SK-N-MC (cell line): ENCODE measurements at regions not wholly inside any gene's neighbourhood (a gene's known extent, or its start where the extent isn't known, plus 50 kb on each side); places are given as distances from the start of the nearest gene placed in this dataset.

Source experiments
- DNase-seq: peaks from one replicate; pipeline ENCODE4 v3.0.0-alpha.2; 2011; ENCODE audit warnings: low read depth, low spot score
- H3K27ac ChIP-seq: fragments of 200-600 bp; sonication (generic); 2 replicates; pipeline ENCODE4 v1.5.1; 2016; ENCODE audit warnings: mixed run types
- H3K36me3 ChIP-seq: fragments of 200-600 bp; sonication (generic); 2 replicates; pipeline ENCODE4 v1.6.1; 2017; ENCODE audit warnings: antibody characterized with exemption, low read length, mixed read lengths; ENCODE audit not compliant: insufficient read depth
- H3K4me3 ChIP-seq: fragments of 200-600 bp; sonication (generic); 2 replicates; pipeline ENCODE4 v1.5.1; 2016
- H3K9ac ChIP-seq: fragments of 200-600 bp; sonication (generic); 2 replicates; pipeline ENCODE4 v1.8.0; 2017; ENCODE audit warnings: mixed run types, mixed read lengths; ENCODE audit not compliant: insufficient read length
- H3K9me3 ChIP-seq: fragments of 200-600 bp; sonication (generic); 2 replicates; pipeline ENCODE4 v1.6.1; 2017; ENCODE audit warnings: low read depth, mild to moderate bottlenecking, antibody characterized with exemption, low read length, moderate library complexity, mixed read lengths
- EZH2 ChIP-seq: fragments of 200-600 bp; sonication (generic); IDR thresholded peaks from one replicate; pipeline ENCODE4 v1.6.1; 2017; ENCODE audit warnings: antibody characterized with exemption
- FOXP2 ChIP-seq: optimal IDR thresholded peaks from 2 replicates; pipeline ENCODE3; 2011; ENCODE audit warnings: mild to moderate bottlenecking, moderate library complexity; ENCODE audit not compliant: insufficient read depth; ENCODE audit errors: extremely low read length, control extremely low read depth
- POLR2AphosphoS5 ChIP-seq: IDR thresholded peaks from 2 replicates; pipeline ENCODE4 v1.6.1; 2012; ENCODE audit warnings: mild to moderate bottlenecking, low read depth, low read length, borderline replicate concordance

- no peaks in the 10 kb centered on the region for H3K36me3 ChIP-seq
- no peak overlapping the region for H3K9ac ChIP-seq
- H3K4me3 ChIP-seq = no peak overlapping the region
These were observed 144.3 kb upstream of the KCNJ6 start for GRCh38 chr21:38060533-38060932.

GRCh38 chr21:38067086-38067739 is 151.0 kb upstream of the KCNJ6 start:
- no peak overlapping the region for H3K27ac ChIP-seq
- H3K9ac ChIP-seq = no peak overlapping the region
- H3K9me3 ChIP-seq = no peaks in the 10 kb centered on the region
- no peak overlapping the region for H3K4me3 ChIP-seq
- DNase-seq = no peak
- TF ChIP-seq POLR2AphosphoS5 = no peak
- no peak for TF ChIP-seq FOXP2
- no peak for TF ChIP-seq EZH2
- no peaks in the 10 kb centered on the region for H3K36me3 ChIP-seq

More at GRCh38 chr21:38060533-38060932, 144.3 kb upstream of the KCNJ6 start:
- Histone ChIP-seq H3K9me3 (no peaks in the 10 kb centered on the region), H3K27ac (no peak overlapping the region)
- DNase-seq = no peak
- TF ChIP-seq POLR2AphosphoS5 = no peak
- TF ChIP-seq FOXP2 = no peak
- no peak for TF ChIP-seq EZH2

- no peak overlapping the region for H3K9ac ChIP-seq
- H3K36me3 ChIP-seq = no peaks in the 10 kb centered on the region
- H3K27ac ChIP-seq = no peak overlapping the region
- no peaks in the 10 kb centered on the region for H3K9me3 ChIP-seq
- H3K4me3 ChIP-seq = no peak overlapping the region
- TF ChIP-seq EZH2 (no peak), POLR2AphosphoS5 (no peak), FOXP2 (no peak)
- no peak for DNase-seq
These were observed 156.2 kb upstream of the KCNJ6 start for GRCh38 chr21:38072489-38072888.

GRCh38 chr21:38075833-38076587 is 159.8 kb upstream of the KCNJ6 start:
- DNase-seq = no peak
- TF ChIP-seq EZH2 (no peak), FOXP2 (no peak), POLR2AphosphoS5 (no peak)

GRCh38 chr21:38077569-38077968 is 161.3 kb upstream of the KCNJ6 start:
- Histone ChIP-seq H3K9ac (no peak overlapping the region), H3K9me3 (no peaks in the 10 kb centered on the region), H3K27ac (no peak overlapping the region), H3K4me3 (no peak overlapping the region), H3K36me3 (no peaks in the 10 kb centered on the region)
- TF ChIP-seq POLR2AphosphoS5 (no peak), FOXP2 (no peak), EZH2 (no peak)
- DNase-seq = no peak

More at GRCh38 chr21:38075833-38076587, 159.8 kb upstream of the KCNJ6 start:
- no peaks in the 10 kb centered on the region for H3K9me3 ChIP-seq
- H3K36me3 ChIP-seq = no peaks in the 10 kb centered on the region
- H3K9ac ChIP-seq = no peak overlapping the region
- H3K4me3 ChIP-seq = no peak overlapping the region
- no peak overlapping the region for H3K27ac ChIP-seq

- no peak overlapping the region for H3K27ac ChIP-seq
These were observed 164.6 kb upstream of the KCNJ6 start for GRCh38 chr21:38080888-38081287.

GRCh38 chr21:38081708-38082107 is 165.5 kb upstream of the KCNJ6 start:
- no peak for TF ChIP-seq EZH2
- TF ChIP-seq FOXP2 = no peak
- TF ChIP-seq POLR2AphosphoS5 = no peak
- no peaks in the 10 kb centered on the region for H3K9me3 ChIP-seq
- H3K4me3 ChIP-seq = no peak overlapping the region
- DNase-seq = no peak
- H3K36me3 ChIP-seq = no peaks in the 10 kb centered on the region
- H3K27ac ChIP-seq = no peak overlapping the region
- H3K9ac ChIP-seq = no peak overlapping the region

More at GRCh38 chr21:38080888-38081287, 164.6 kb upstream of the KCNJ6 start:
- Histone ChIP-seq H3K9me3 (no peaks in the 10 kb centered on the region), H3K36me3 (no peaks in the 10 kb centered on the region), H3K9ac (no peak overlapping the region), H3K4me3 (no peak overlapping the region)
- no peak for TF ChIP-seq EZH2
- no peak for TF ChIP-seq POLR2AphosphoS5
- TF ChIP-seq FOXP2 = no peak
- DNase-seq = no peak

- H3K36me3 ChIP-seq = no peaks in the 10 kb centered on the region
- H3K4me3 ChIP-seq = no peak overlapping the region
- H3K27ac ChIP-seq = no peak overlapping the region
- no peak for DNase-seq
- no peaks in the 10 kb centered on the region for H3K9me3 ChIP-seq
- no peak for TF ChIP-seq EZH2
- TF ChIP-seq FOXP2 = no peak
- no peak for TF ChIP-seq POLR2AphosphoS5
- no peak overlapping the region for H3K9ac ChIP-seq
These were observed 166.8 kb upstream of the KCNJ6 start for GRCh38 chr21:38082936-38083485.
